ENCODE measurements at regions not wholly inside any gene's neighbourhood (a gene's known extent, or its start where the extent isn't known, plus 50 kb on each side); places are given as distances from the start of the nearest gene placed in this dataset.

DNA sequence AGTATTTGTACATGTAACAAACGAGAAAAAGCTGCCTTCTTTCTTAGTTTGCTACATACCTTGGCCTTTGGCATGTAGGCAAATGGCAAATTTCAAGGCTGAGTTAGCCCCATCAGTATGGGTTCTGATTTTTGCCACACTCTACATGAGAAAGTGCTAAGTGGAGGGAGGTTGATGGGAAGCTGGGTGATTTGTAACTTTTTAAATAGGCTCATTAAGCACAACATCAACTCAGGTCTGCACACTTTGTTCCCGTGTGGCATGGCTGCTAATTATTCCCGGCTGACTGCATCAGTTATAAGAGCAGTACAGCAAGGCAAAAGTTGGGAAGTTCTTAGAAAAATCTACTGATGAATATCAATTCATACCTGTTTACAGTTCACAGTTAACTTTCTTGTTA lies 172.8 kb upstream of the MAP3K7 start:
- H3K4me3 ChIP-seq (ENCODE audit: low read depth, low read length) = no peak overlapping the region
- TF ChIP-seq, protein P1, sequence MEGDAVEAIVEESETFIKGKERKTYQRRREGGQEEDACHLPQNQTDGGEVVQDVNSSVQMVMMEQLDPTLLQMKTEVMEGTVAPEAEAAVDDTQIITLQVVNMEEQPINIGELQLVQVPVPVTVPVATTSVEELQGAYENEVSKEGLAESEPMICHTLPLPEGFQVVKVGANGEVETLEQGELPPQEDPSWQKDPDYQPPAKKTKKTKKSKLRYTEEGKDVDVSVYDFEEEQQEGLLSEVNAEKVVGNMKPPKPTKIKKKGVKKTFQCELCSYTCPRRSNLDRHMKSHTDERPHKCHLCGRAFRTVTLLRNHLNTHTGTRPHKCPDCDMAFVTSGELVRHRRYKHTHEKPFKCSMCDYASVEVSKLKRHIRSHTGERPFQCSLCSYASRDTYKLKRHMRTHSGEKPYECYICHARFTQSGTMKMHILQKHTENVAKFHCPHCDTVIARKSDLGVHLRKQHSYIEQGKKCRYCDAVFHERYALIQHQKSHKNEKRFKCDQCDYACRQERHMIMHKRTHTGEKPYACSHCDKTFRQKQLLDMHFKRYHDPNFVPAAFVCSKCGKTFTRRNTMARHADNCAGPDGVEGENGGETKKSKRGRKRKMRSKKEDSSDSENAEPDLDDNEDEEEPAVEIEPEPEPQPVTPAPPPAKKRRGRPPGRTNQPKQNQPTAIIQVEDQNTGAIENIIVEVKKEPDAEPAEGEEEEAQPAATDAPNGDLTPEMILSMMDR (IDR thresholded peaks at IDR 0.05; ENCODE audit: borderline replicate concordance, insufficient read depth, low read depth, low read length) = no peak

DNA sequence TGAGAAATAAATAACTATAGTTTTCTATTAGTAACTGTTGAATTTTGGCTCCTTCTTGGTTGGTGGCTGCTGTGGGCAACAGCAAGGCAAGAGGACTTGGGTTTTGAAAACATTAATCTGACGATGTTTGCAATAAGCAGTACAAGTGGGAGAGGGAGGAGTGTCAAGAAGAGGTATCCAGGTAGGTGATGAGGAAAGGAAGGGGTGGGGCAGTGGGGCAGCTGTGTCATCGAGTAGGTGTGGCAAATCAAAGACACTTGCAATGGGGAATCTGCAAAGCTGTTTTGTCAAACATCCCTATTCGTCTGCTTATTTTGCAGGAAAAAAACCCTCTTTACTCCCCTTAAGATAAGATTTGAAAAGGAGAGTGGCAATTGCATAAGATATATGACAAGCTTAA lies 171.9 kb upstream of the MAP3K7 start:
- TF ChIP-seq, protein P1 (IDR thresholded peaks at IDR 0.05; ENCODE audit: borderline replicate concordance, insufficient read depth, low read depth, low read length) = no peak
- no peak overlapping the region for H3K4me3 ChIP-seq (ENCODE audit: low read depth, low read length)

GRCh38 chr6:90753820-90754643 lies 167.2 kb upstream of the MAP3K7 start:
- TF ChIP-seq, protein P1 (IDR thresholded peaks at IDR 0.05; ENCODE audit: borderline replicate concordance, insufficient read depth, low read depth, low read length) = no peak
- no peak overlapping the region for H3K4me3 ChIP-seq (ENCODE audit: low read depth, low read length)

DNA sequence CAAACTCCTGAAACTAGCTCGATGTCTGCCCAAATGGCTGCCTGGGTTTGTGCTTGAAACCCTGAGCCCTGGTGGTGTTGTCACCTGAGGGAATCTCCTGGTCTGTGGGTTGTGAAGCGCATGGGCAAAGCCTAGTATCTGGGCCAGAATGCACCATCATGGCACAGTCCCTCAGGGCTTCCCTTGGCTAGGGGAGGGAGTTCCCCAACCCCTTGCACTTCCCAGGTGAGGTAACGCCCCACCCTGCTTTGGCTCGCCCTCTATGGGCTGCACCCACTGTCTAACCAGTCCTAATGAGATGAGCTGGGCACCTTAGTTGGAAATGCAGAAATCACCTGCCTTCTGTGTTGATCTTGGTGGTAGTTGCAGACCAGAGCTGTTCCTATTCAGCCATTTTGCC lies 152.9 kb upstream of the MAP3K7 start:
- no peak overlapping the region for H3K4me3 ChIP-seq (ENCODE audit: low read depth, low read length)
- TF ChIP-seq, protein P1 (IDR thresholded peaks at IDR 0.05; ENCODE audit: borderline replicate concordance, insufficient read depth, low read depth, low read length) = no peak

DNA sequence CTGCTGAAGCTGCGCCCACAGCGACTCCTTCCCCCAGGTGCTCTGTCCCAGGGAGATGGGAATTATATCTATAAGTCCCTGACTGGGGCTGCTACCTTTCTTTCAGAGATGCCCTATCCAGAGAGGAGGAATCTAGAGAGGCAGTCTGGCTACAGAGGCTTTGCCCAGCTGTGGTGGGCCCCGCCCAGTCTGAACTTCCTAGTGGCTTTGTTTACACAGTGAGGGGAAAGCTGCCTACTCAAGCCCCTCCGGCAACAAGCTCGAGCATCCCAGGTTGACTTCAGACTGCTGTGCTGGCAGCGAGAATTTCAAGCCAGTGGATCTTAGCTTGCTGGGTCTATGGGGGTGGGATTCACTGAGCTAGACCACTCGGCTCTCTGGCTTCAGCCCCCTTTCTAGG lies 152.5 kb upstream of the MAP3K7 start:
- TF ChIP-seq, protein P1 (IDR thresholded peaks at IDR 0.05; ENCODE audit: borderline replicate concordance, insufficient read depth, low read depth, low read length) = no peak
- H3K4me3 ChIP-seq (ENCODE audit: low read depth, low read length) = no peak overlapping the region

GRCh38 chr6:90730151-90730673 lies 143.3 kb upstream of the MAP3K7 start:
- TF ChIP-seq, protein P1 (IDR thresholded peaks at IDR 0.05; ENCODE audit: borderline replicate concordance, insufficient read depth, low read depth, low read length) = no peak
- H3K4me3 ChIP-seq (ENCODE audit: low read depth, low read length) = no peak overlapping the region

- TF ChIP-seq, protein P1 (IDR thresholded peaks at IDR 0.05; ENCODE audit: borderline replicate concordance, insufficient read depth, low read depth, low read length) = no peak
- no peak overlapping the region for H3K4me3 ChIP-seq (ENCODE audit: low read depth, low read length)
These were observed 142.2 kb upstream of the MAP3K7 start for GRCh38 chr6:90729057-90729456.

All from GM12875 (cell line).